Transverse colon (tissue), 4 donors: ENCODE measurements at regions not wholly inside any gene's neighbourhood (a gene's known extent, or its start where the extent isn't known, plus 50 kb on each side); places are given as distances from the start of the nearest gene placed in this dataset.

Experiments
- CTCF ChIP-seq, 5 experiments: fragments of 200-600 bp in 3 of 5; fragments of 450-650 bp in 2 of 5; sonication (generic) in 3 of 5; IDR thresholded peaks; 1 replicate in 2 of 5; 2 replicates in 3 of 5; pipeline ENCODE4 v1.5.1; 2016 to 2017; ENCODE audit warnings: antibody characterized with exemption in 5 of 5, inconsistent platforms in 3 of 5, mild to moderate bottlenecking in 2 of 5, moderate library complexity in 1 of 5
- POLR2AphosphoS5 ChIP-seq, 3 donors: sonication (generic); formaldehyde crosslinking; IDR thresholded peaks; one replicate each; pipeline ENCODE4 v1.6.1; 2016; ENCODE audit warnings: antibody characterized with exemption in 3 of 3

DNA sequence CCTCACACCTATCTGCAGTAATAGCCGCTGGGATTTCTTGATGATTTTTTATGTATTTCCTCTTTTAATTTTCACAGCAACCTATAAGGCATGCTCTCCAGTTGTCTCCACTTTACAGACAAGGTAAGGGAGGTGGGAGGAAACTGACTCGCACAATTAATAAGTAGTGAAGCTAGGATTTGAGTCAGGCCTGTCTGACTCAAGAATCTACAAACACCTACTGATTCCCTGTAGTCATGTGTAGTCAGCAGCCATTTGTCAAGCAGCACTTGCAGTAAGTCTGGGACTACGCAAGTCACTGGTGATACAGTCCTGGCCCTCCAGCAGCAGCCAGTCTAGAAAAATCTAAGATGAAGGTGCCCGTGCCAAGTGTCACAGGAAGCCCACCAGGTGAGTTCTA, 193.6 kb upstream of the PKDCC start:
- no peak for TF ChIP-seq CTCF (IDR thresholded peaks at IDR 0.05)
- TF ChIP-seq POLR2AphosphoS5 (IDR thresholded peaks at IDR 0.05), result no peak
